A673 (cell line): ENCODE measurements at regions not wholly inside any gene's neighbourhood (a gene's known extent, or its start where the extent isn't known, plus 50 kb on each side); places are given as distances from the start of the nearest gene placed in this dataset.

Source experiments
- BruUV-seq: library from RNA; stranded (reverse); fragments of 400-500 nt; replicated peaks from 2 replicates; lab custom pipeline; 2021; lab: Mats Ljungman, UMichigan
- CTCF ChIA-PET: fragments of 300-600 bp; sonication (Branson Sonifier 250); formaldehyde crosslinking; loops from one replicate; lab custom pipeline; 2022; ENCODE audit warnings: antibody characterized with exemption; lab: Charles Lee
- POLR2A ChIA-PET: fragments of 300-600 bp; sonication (Branson Sonifier 250); formaldehyde crosslinking; loops from one replicate; lab custom pipeline; 2022; ENCODE audit warnings: antibody characterized with exemption; ENCODE audit not compliant: low non-redundant PET; lab: Charles Lee
- DNase-seq: peaks from one replicate; pipeline ENCODE4 v3.0.0-alpha.2; 2015; ENCODE audit warnings: low spot score
- H3K27ac ChIP-seq: fragments of 200-600 bp; sonication (generic); 2 replicates; pipeline ENCODE4 v1.5.1; 2016; ENCODE audit warnings: mixed run types, low read depth, mild to moderate bottlenecking, mixed read lengths, antibody characterized with exemption, low read length; ENCODE audit not compliant: poor library complexity, severe bottlenecking
- H3K27me3 ChIP-seq: fragments of 200-600 bp; sonication (generic); replicated peaks from 2 replicates; pipeline ENCODE4 v1.6.1; 2017; ENCODE audit warnings: mixed run types, low read depth, mild to moderate bottlenecking, mixed read lengths, antibody characterized with exemption, low read length; ENCODE audit not compliant: insufficient read depth, poor library complexity
- H3K36me3 ChIP-seq: fragments of 200-600 bp; sonication (generic); 2 replicates; pipeline ENCODE4 v1.6.1; 2016; ENCODE audit warnings: mixed run types, mild to moderate bottlenecking, mixed read lengths, antibody characterized with exemption, low read length; ENCODE audit not compliant: insufficient read depth, poor library complexity, severe bottlenecking
- H3K4me1 ChIP-seq: fragments of 200-600 bp; sonication (generic); 2 replicates; pipeline ENCODE4 v1.6.1; 2017; ENCODE audit warnings: mixed run types, mild to moderate bottlenecking, mixed read lengths, antibody characterized with exemption, low read length; ENCODE audit not compliant: insufficient read depth, poor library complexity, severe bottlenecking
- H3K4me3 ChIP-seq: fragments of 200-600 bp; sonication (generic); 2 replicates; pipeline ENCODE4 v1.5.1; 2016; ENCODE audit warnings: low read depth, mixed run types, mild to moderate bottlenecking, mixed read lengths, low read length; ENCODE audit not compliant: poor library complexity, severe bottlenecking
- H3K9me3 ChIP-seq: fragments of 200-600 bp; sonication (generic); 2 replicates; pipeline ENCODE4 v1.6.1; 2016; ENCODE audit warnings: mixed run types, low read depth, mild to moderate bottlenecking, mixed read lengths, antibody characterized with exemption, low read length; ENCODE audit not compliant: poor library complexity, severe bottlenecking
- EZH2 ChIP-seq: fragments of 200-600 bp; sonication (generic); IDR thresholded peaks from 2 replicates; pipeline ENCODE4 v1.6.1; 2017; ENCODE audit warnings: borderline replicate concordance, low read depth, mild to moderate bottlenecking, mixed read lengths, antibody characterized with exemption, low read length; ENCODE audit not compliant: poor library complexity, severe bottlenecking
- intact Hi-C: fragments of 100-400 bp; cut with micrococcal nuclease; formaldehyde crosslinking; loops from one replicate; pipeline ENCODE4 v1.10.0; 2022; ENCODE audit not compliant: unreplicated experiment
- TF ChIP-seq, protein P1 (sequence below): fragments of 300-800, 200-600 bp; sonication (generic); conservative IDR thresholded peaks from 2 replicates; pipeline ENCODE4 v1.5.1; 2017; ENCODE audit warnings: low read depth, mild to moderate bottlenecking, antibody characterized with exemption, low read length, moderate library complexity, mixed read lengths

GRCh38 chr7:36802459-36803135, 78.3 kb upstream of the AOAH start:
- ChIA-PET POLR2A (no interaction called here), CTCF (no interaction called here)

DNA sequence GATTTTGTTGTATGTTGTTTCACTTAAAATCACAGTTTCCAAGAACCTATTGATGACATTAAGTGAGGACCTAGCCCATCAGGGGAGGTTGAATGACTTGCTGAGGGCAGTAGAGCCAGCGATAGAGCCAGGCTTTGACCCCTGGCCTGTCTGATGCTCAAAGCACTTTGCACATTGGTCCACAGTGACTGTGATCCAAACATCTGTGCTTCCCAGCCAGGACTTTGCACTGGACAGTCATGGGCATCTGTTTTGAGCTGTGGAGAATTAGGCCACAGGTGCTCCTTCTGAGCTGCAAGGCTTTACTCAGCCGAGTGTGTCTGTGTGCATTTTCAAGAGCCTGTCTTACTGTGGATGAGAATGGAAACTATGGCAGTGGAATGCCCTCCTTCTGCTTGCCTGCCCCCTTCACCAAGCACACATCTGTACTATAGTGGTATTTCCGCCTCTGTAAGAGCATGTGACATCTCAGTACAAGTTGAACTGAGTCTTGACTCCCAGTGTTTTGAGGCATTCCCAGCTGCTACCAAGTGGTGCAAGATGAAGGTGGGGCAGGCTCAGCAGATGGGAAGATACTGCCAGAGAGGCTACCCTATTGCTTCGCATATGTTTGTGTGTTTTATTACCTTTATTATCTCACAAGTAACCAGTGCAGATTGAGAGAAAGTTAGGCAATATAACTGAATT, 72.7 kb upstream of the AOAH start:
- TF ChIP-seq, protein P1, sequence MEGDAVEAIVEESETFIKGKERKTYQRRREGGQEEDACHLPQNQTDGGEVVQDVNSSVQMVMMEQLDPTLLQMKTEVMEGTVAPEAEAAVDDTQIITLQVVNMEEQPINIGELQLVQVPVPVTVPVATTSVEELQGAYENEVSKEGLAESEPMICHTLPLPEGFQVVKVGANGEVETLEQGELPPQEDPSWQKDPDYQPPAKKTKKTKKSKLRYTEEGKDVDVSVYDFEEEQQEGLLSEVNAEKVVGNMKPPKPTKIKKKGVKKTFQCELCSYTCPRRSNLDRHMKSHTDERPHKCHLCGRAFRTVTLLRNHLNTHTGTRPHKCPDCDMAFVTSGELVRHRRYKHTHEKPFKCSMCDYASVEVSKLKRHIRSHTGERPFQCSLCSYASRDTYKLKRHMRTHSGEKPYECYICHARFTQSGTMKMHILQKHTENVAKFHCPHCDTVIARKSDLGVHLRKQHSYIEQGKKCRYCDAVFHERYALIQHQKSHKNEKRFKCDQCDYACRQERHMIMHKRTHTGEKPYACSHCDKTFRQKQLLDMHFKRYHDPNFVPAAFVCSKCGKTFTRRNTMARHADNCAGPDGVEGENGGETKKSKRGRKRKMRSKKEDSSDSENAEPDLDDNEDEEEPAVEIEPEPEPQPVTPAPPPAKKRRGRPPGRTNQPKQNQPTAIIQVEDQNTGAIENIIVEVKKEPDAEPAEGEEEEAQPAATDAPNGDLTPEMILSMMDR, result no peak
- no peak for TF ChIP-seq EZH2
- BruUV-seq, result no TSS peak
- POLR2A ChIA-PET, result no interaction called here
- Histone ChIP-seq H3K27me3 (no peaks in the 10 kb centered on the region), H3K36me3 (no peaks in the 10 kb centered on the region), H3K4me1 (no peaks in the 10 kb centered on the region), H3K9me3 (no peaks in the 10 kb centered on the region), H3K27ac (no peak overlapping the region), H3K4me3 (no peak overlapping the region)
- DNase-seq, result no peak
- CTCF ChIA-PET, result no interaction called here
- intact Hi-C loops, result no loop called here

More at GRCh38 chr7:36802459-36803135, 78.3 kb upstream of the AOAH start:
- Histone ChIP-seq H3K9me3 (no peaks in the 10 kb centered on the region), H3K27me3 (peaks cover 10% of the 10 kb centered on the region), H3K36me3 (no peaks in the 10 kb centered on the region), H3K4me1 (no peaks in the 10 kb centered on the region), H3K27ac (no peak overlapping the region), H3K4me3 (no peak overlapping the region)
- intact Hi-C loops, result no loop called here
- no TSS peak for BruUV-seq
- TF ChIP-seq EZH2, result no peak
- TF ChIP-seq, protein P1, result no peak
- no peak for DNase-seq

- ChIA-PET POLR2A (no interaction called here), CTCF (no interaction called here)
- Histone ChIP-seq H3K27me3 (no peaks in the 10 kb centered on the region), H3K27ac (no peak overlapping the region), H3K4me1 (no peaks in the 10 kb centered on the region), H3K4me3 (no peak overlapping the region), H3K9me3 (no peaks in the 10 kb centered on the region), H3K36me3 (no peaks in the 10 kb centered on the region)
- no TSS peak for BruUV-seq
- DNase-seq, result no peak
- intact Hi-C loops, result no loop called here
- TF ChIP-seq, protein P1, result no peak
- no peak for TF ChIP-seq EZH2
Observed at GRCh38 chr7:36795451-36796021, 71.2 kb upstream of the AOAH start.
